ENCODE measurements at regions not wholly inside any gene's neighbourhood (a gene's known extent, or its start where the extent isn't known, plus 50 kb on each side); places are given as distances from the start of the nearest gene placed in this dataset.

DNA sequence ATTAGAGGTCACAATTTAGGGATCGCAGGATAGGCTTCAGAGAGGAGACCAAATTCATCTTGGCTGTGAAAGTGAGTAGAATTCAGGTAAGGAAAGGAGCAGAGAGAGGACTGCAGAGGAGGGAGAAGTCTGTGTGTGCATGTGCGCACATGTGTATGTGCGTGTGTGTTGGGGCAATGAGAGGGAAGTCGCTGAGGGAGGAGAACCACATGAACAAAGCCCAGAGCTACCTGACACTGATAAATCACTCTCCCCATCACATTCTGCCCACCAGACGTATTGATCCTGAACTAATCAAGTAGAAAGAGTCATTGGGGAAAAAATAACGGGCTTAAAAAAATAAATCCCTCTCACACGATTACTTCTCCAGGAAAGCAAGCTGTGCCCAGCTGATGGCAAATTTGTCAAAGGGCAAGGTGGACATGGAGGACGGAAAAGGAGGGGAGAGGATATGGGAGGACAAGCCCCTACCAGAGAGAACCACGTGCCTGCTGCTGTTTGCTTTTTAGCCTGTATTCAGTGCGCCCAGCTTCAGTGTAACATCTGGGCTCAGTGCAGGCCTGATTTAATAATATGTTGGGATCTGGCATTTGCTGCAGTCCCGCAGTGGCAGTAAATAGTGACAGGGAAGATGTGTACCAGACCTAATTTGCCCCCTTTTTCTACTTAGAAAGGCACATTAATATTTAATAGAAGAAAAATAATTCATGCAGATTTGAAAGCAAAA is 307.5 kb downstream of the C1D start:
- intact Hi-C loops (cut with DNase I) = no loop called here
- TF ChIP-seq, protein P1, sequence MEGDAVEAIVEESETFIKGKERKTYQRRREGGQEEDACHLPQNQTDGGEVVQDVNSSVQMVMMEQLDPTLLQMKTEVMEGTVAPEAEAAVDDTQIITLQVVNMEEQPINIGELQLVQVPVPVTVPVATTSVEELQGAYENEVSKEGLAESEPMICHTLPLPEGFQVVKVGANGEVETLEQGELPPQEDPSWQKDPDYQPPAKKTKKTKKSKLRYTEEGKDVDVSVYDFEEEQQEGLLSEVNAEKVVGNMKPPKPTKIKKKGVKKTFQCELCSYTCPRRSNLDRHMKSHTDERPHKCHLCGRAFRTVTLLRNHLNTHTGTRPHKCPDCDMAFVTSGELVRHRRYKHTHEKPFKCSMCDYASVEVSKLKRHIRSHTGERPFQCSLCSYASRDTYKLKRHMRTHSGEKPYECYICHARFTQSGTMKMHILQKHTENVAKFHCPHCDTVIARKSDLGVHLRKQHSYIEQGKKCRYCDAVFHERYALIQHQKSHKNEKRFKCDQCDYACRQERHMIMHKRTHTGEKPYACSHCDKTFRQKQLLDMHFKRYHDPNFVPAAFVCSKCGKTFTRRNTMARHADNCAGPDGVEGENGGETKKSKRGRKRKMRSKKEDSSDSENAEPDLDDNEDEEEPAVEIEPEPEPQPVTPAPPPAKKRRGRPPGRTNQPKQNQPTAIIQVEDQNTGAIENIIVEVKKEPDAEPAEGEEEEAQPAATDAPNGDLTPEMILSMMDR (IDR thresholded peaks at IDR 0.05) = no peak
- no peak for TF ChIP-seq POLR2A (IDR thresholded peaks at IDR 0.05)
- DNase-seq = no peak
- no peaks in the 10 kb centered on the region for H3K27me3 ChIP-seq
- 72 to 79% methylated on average over 11 of the region's 11 CpGs for WGBS, 2 donors
- H3K36me3 ChIP-seq = no peaks in the 10 kb centered on the region
- H3K27ac ChIP-seq = no peak overlapping the region
- H3K4me1 ChIP-seq = peaks cover 0 to 5% of the 10 kb centered on the region in 2 donors
- no peak overlapping the region for H3K4me3 ChIP-seq (replicated peaks in 1 of 3)
- no peaks in the 10 kb centered on the region for H3K9me3 ChIP-seq

DNA sequence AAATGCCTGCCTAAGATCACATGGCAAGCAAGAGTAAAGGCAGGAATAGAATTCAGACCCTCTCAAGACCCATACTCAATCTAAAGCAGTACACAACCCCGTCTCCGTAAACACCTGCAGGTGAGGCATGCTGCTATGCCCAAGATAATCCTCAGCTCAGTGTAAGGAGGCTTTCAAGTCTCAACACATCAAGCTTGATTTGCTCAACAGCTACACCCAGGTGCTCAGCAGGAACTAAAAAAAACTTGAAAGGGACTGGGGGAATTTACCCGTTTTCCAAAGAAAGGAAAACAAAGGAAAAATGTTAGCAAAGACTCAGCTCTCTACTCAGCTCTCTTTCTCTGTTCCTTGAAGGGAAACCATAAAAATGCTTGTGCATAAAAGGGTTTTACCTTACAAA is 301.8 kb downstream of the C1D start:
- intact Hi-C loops (cut with DNase I) = no loop called here
- no peak overlapping the region for H3K27ac ChIP-seq
- no peak for DNase-seq
- TF ChIP-seq, protein P1 (IDR thresholded peaks at IDR 0.05) = no peak
- TF ChIP-seq POLR2A (IDR thresholded peaks at IDR 0.05) = no peak
- H3K9me3 ChIP-seq = no peaks in the 10 kb centered on the region
- H3K4me3 ChIP-seq (replicated peaks in 1 of 3) = no peak overlapping the region
- no peaks in the 10 kb centered on the region for H3K36me3 ChIP-seq
- H3K4me1 ChIP-seq = no peaks in the 10 kb centered on the region
- H3K27me3 ChIP-seq = no peaks in the 10 kb centered on the region
- 39 to 63% methylated on average over 3 of the region's 3 CpGs for WGBS, 2 donors

DNA sequence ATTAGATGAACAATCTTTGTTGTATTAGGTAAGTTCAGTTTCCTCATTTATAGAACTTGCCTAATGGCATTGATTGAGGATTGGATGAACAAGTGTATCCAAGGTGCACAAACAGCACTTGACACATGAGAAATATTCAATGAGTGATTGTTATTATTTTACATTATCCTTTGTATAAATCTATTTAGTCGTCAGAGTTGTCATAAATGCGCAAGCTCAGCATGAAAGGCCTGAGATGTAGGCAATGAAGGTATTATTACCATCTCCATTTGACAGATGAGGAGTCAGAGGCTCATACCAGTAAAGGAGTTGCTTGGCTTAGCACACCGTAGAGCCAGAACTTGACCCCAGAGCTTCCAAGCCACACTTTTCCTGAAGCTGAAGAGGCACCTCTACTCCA is 291.4 kb downstream of the C1D start:
- Histone ChIP-seq H3K27ac (no peak overlapping the region), H3K36me3 (no peaks in the 10 kb centered on the region), H3K27me3 (no peaks in the 10 kb centered on the region), H3K4me3 (replicated peaks in 1 of 3) (no peak overlapping the region), H3K9me3 (no peaks in the 10 kb centered on the region), H3K4me1 (peaks cover 13 to 14% of the 10 kb centered on the region in 2 donors)
- WGBS, 2 donors = 98 to 100% methylated on average over 3 of the region's 3 CpGs
- TF ChIP-seq POLR2A (IDR thresholded peaks at IDR 0.05) = no peak
- TF ChIP-seq, protein P1 (IDR thresholded peaks at IDR 0.05) = no peak
- DNase-seq = no peak
- intact Hi-C loops (cut with DNase I) = no loop called here

DNA sequence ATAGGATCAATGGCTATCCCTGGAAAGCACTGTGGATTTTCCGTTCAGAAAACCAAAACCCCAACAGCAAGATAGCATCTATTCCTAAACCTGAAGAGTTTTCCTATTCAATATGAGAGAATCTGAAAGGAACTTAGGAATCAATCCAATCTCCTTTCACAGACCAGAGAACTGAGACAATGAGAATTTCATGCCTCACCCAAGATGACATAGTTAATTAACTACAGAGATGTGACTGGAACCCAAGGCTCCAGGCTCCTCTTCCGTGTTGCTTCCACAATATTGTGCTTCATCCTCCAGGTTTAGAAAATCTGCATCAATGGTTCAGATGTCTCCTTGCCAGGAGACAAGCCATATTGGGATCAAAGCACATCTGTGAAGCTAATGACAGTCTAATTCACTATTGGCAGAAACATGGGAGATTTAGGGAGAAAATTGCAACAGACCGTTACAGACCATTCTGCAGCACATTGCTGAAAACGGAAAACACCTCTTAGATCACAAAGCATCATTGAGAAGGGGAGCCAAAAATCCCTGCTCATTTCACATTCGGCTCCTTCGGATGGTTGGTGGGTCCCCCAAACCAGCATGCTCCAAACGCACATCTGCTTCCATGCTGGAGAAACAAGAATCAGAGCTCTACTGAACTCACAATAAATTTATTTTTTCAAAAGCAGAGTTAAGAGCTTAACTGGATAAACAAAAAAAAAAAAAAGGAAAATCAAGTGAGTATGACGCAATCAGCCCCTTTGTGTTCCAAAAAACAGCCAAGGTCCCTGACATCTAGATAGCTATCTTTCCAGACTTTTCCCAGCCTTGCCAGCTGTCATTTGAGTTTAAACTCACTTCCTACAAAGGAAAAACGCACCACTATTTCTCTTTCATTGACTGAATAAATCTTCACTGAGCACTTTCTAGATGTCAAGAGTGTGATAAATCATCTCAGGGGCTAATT is 290.3 kb downstream of the C1D start:
- intact Hi-C loops (cut with DNase I) = no loop called here
- Histone ChIP-seq H3K4me1 (peaks cover 14% of the 10 kb centered on the region in 2 donors), H3K4me3 (replicated peaks in 1 of 3) (no peak overlapping the region), H3K9me3 (no peaks in the 10 kb centered on the region), H3K27ac (peak overlapping the region; percentile 16 to 86 (median 64)), H3K36me3 (no peaks in the 10 kb centered on the region), H3K27me3 (no peaks in the 10 kb centered on the region)
- DNase-seq = peak; percentile 19 to 40
- TF ChIP-seq, protein P1 (IDR thresholded peaks at IDR 0.05) = no peak
- no peak for TF ChIP-seq POLR2A (IDR thresholded peaks at IDR 0.05)
- 40 to 41% methylated on average over 9 of the region's 9 CpGs for WGBS, 2 donors

DNA sequence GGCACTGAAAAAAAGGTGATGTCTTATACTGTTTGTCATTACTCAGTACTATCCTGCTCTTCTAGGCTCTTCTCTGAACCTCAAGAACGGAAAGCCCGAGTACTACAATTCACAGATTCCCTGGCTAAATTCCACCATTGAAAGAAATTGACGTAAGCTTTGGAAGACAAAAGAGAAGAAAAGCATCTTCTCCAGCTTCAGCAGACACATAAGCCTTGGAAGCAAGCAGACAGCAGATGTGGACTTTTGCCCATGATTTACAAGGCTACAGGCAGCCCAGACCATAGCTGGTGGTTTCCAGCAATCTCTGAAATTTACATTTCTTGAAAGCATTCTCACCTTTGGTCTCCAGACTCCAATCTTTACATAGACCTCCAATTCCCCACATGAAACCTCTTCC is 289.0 kb downstream of the C1D start:
- Histone ChIP-seq H3K4me3 (replicated peaks in 1 of 3) (no peak overlapping the region), H3K9me3 (no peaks in the 10 kb centered on the region), H3K27me3 (no peaks in the 10 kb centered on the region), H3K4me1 (peaks cover 14 to 18% of the 10 kb centered on the region in 2 donors), H3K36me3 (no peaks in the 10 kb centered on the region), H3K27ac (no peak overlapping the region)
- DNase-seq = no peak
- intact Hi-C loops (cut with DNase I) = no loop called here
- 95 to 96% methylated on average over 3 of the region's 3 CpGs for WGBS, 2 donors
- TF ChIP-seq, protein P1 (IDR thresholded peaks at IDR 0.05) = no peak
- no peak for TF ChIP-seq POLR2A (IDR thresholded peaks at IDR 0.05)
